ENCODE measurements at regions not wholly inside any gene's neighbourhood (a gene's known extent, or its start where the extent isn't known, plus 50 kb on each side); places are given as distances from the start of the nearest gene placed in this dataset.

DNA sequence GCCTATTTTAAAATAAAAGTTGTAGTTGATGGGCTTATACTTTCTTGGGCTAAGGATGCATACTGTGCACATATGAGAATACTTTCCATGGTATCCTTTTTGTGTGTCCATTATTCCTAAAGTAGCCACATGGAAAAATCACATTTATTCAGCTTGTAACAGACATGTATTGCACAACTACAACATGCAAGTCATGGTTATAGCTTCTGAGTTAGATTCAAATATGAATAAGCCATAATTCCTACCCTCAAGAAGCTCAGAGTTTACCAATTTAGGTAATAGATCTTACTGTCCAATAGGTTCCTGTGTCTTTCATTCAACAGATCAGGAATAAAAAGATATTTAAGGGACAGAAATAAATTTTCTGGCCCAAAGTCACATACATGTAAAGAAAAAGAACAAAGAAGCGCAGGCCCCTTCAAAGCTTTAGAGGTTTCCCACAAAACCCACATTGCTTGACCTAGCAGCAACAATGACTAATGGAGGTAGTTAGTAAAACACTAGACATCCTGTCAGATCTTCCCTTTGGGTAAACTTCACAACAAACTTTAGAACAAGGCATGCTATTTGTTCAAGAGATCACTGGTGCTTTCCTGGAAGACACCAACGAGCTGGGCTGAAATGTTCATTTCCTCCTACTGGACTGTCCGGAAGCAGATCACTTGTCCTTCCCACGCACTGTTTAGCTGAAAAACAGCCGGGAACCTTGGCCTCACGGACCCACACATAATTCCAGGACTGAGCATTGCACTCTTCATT is 78.4 kb upstream of the ITGA1 start:
- H3K36me3 ChIP-seq = no peaks in the 10 kb centered on the region
- no peak for DNase-seq
- TF ChIP-seq, protein P1, sequence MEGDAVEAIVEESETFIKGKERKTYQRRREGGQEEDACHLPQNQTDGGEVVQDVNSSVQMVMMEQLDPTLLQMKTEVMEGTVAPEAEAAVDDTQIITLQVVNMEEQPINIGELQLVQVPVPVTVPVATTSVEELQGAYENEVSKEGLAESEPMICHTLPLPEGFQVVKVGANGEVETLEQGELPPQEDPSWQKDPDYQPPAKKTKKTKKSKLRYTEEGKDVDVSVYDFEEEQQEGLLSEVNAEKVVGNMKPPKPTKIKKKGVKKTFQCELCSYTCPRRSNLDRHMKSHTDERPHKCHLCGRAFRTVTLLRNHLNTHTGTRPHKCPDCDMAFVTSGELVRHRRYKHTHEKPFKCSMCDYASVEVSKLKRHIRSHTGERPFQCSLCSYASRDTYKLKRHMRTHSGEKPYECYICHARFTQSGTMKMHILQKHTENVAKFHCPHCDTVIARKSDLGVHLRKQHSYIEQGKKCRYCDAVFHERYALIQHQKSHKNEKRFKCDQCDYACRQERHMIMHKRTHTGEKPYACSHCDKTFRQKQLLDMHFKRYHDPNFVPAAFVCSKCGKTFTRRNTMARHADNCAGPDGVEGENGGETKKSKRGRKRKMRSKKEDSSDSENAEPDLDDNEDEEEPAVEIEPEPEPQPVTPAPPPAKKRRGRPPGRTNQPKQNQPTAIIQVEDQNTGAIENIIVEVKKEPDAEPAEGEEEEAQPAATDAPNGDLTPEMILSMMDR (IDR thresholded peaks at IDR 0.05) = no peak
- no peak for TF ChIP-seq POLR2A (IDR thresholded peaks at IDR 0.05)
- no peak for TF ChIP-seq POLR2AphosphoS5 (IDR thresholded peaks at IDR 0.05)
- no peak for TF ChIP-seq EP300 (IDR thresholded peaks at IDR 0.05)
- no peaks in the 10 kb centered on the region for H3K9me3 ChIP-seq
- intact Hi-C loops (cut with DNase I; ENCODE audit: low total_unique reads) = no loop called here
- peaks cover 26 to 61% (median 38%) of the 10 kb centered on the region in 4 donors for H3K4me1 ChIP-seq
- no peaks in the 10 kb centered on the region for H3K27me3 ChIP-seq
- WGBS, 5 donors = 43 to 67% (median 54%) methylated on average over 6 of the region's 6 CpGs
- no peak overlapping the region for H3K4me3 ChIP-seq
- H3K27ac ChIP-seq = peak overlapping the region; percentile 14 to 60 (median 43)

DNA sequence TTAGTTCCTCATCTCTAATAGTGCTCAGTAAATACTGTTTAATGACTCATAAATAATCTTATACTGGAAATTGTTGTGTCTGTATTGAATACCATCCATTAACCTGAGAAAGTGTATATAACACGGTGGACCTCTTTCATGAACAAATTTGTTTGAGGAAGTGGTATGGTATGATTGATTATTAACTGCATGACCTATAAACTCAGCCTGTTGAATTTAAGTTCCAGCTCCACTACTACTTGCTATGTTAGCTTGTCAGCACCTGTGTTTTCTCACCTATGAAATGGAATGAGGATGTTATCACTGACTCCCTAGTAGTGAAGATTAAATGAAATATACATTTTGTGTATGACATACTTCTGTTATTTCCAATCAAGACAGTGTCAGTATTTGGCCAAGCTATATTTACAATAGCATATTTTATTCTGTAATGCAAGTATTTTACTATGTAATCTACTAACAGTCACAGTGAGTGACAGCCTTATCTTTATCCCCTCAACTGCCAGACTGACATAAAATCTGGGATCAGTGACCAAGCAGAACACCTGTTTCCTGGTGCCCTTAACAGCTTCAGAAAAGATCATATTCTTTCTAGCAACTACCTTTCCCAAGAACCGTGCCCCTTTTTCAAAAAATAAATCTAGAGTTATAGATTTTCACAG is 77.3 kb upstream of the ITGA1 start:
- TF ChIP-seq POLR2A (IDR thresholded peaks at IDR 0.05) = no peak
- TF ChIP-seq POLR2AphosphoS5 (IDR thresholded peaks at IDR 0.05) = no peak
- no peak for TF ChIP-seq EP300 (IDR thresholded peaks at IDR 0.05)
- TF ChIP-seq, protein P1 (IDR thresholded peaks at IDR 0.05) = no peak
- Histone ChIP-seq H3K4me1 (peaks cover 26 to 59% (median 38%) of the 10 kb centered on the region in 4 donors), H3K4me3 (no peak overlapping the region), H3K27ac (peak overlapping the region in 4 of 5 donors; percentile 43 to 60 (median 48)), H3K36me3 (no peaks in the 10 kb centered on the region), H3K27me3 (no peaks in the 10 kb centered on the region), H3K9me3 (no peaks in the 10 kb centered on the region)
- WGBS, 5 donors = 18 to 41% (median 27%) methylated on average over 2 of the region's 2 CpGs
- peak in 1 of 2 donors; percentile 41 for DNase-seq
- intact Hi-C loops (cut with DNase I; ENCODE audit: low total_unique reads) = no loop called here

DNA sequence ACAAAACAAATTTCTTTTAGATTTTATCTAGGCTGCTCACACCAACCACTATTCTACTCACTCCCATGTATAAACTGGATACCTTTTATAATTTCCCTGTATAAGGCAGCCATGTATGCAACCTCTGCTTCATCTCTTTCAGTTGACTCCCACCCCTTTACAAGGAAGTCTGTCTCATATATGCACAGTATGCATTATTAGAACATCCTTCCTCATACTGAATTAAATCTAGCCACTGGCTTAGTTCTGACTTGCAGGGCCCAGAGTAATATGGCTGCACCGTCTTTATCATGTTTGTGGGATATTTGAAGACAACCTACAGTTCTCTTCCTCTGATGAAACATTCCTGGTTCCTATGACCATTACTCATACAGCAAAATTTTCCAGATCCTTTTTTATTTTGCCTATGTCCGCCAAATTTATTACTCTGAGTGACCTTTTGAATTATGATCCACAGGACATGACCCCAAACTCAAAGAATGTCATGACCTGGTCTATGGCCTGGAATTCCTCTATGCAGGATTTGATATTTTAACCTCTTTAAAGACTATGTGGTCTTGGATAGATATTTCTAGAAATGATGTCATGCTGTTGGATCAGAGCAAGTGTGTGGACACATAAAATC is 76.6 kb upstream of the ITGA1 start:
- no peaks in the 10 kb centered on the region for H3K9me3 ChIP-seq
- H3K4me1 ChIP-seq = peaks cover 24 to 53% (median 38%) of the 10 kb centered on the region in 4 donors
- no peaks in the 10 kb centered on the region for H3K27me3 ChIP-seq
- WGBS, 5 donors = 68 to 90% (median 80%) methylated on average over 2 of the region's 2 CpGs
- TF ChIP-seq POLR2AphosphoS5 (IDR thresholded peaks at IDR 0.05) (no peak), EP300 (IDR thresholded peaks at IDR 0.05) (no peak)
- DNase-seq = no peak
- no peaks in the 10 kb centered on the region for H3K36me3 ChIP-seq
- no peak overlapping the region for H3K4me3 ChIP-seq
- peak overlapping the region in 4 of 5 donors; percentile 27 to 60 (median 43) for H3K27ac ChIP-seq
- intact Hi-C loops (cut with DNase I; ENCODE audit: low total_unique reads) = no loop called here

DNA sequence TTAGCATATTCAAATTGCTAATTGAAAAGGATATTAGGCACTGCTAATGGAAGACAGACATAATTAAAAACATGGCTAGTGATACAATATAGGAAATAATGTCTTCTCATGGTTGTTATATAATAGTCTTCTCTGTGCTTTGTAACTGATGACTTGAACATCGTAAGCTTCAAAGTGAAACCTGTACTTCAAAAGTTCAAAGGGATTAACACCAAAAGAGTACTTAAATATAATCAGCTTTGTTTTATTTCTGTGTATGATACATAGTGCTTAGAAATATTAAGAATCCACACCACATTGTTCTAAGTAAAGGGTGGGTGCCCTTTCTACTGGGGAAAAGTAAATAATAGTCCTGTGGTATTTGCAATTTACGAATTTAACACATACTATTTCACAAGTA is 75.4 kb upstream of the ITGA1 start:
- no peaks in the 10 kb centered on the region for H3K27me3 ChIP-seq
- H3K9me3 ChIP-seq = no peaks in the 10 kb centered on the region
- no peaks in the 10 kb centered on the region for H3K36me3 ChIP-seq
- peaks cover 17 to 42% (median 29%) of the 10 kb centered on the region in 4 donors for H3K4me1 ChIP-seq
- H3K27ac ChIP-seq = no peak overlapping the region
- intact Hi-C loops (cut with DNase I; ENCODE audit: low total_unique reads) = no loop called here
- no peak overlapping the region for H3K4me3 ChIP-seq
- DNase-seq = no peak
- no peak for TF ChIP-seq EP300 (IDR thresholded peaks at IDR 0.05)
- TF ChIP-seq, protein P1 (IDR thresholded peaks at IDR 0.05) = no peak
- no peak for TF ChIP-seq POLR2A (IDR thresholded peaks at IDR 0.05)
- no peak for TF ChIP-seq POLR2AphosphoS5 (IDR thresholded peaks at IDR 0.05)
- 70 to 83% (median 72%) methylated on average over 2 of the region's 2 CpGs for WGBS, 5 donors

All from stomach (tissue), 8 donors.